Astrocyte (in vitro differentiated cells and primary cell): ENCODE measurements at regions not wholly inside any gene's neighbourhood (a gene's known extent, or its start where the extent isn't known, plus 50 kb on each side); places are given as distances from the start of the nearest gene placed in this dataset.

Experiments
- DNase-seq: peaks from one replicate; pipeline ENCODE4 v3.0.0-alpha.2; 2010; ENCODE audit warnings: low read depth
- FAIRE-seq: peaks from 2 replicates; lab custom pipeline; 2011; peaks lifted over from hg19 to GRCh38; lab: Jason Lieb, UNC
- H2AFZ ChIP-seq: 2 replicates; pipeline ENCODE4 v1.6.0; 2012; ENCODE audit warnings: low read depth, low read length, inconsistent platforms
- H3K27ac ChIP-seq: 2 replicates; pipeline ENCODE4 v1.5.1; 2011; ENCODE audit warnings: low read depth, low read length, inconsistent platforms
- H3K27me3 ChIP-seq: 2 replicates; pipeline ENCODE4 v1.6.0; 2011; ENCODE audit warnings: low read length, inconsistent platforms; ENCODE audit not compliant: insufficient read depth
- H3K36me3 ChIP-seq: 2 replicates; pipeline ENCODE4 v1.5.1; 2011; ENCODE audit warnings: low read length, inconsistent platforms; ENCODE audit not compliant: insufficient read depth
- H3K4me1 ChIP-seq: 2 replicates; pipeline ENCODE4 v1.5.1; 2011; ENCODE audit warnings: low read length, inconsistent platforms; ENCODE audit not compliant: insufficient read depth
- H3K4me2 ChIP-seq: 2 replicates; pipeline ENCODE4 v1.6.0; 2012; ENCODE audit warnings: low read length, inconsistent platforms
- H3K4me3 ChIP-seq: 2 replicates; pipeline ENCODE4 v1.5.1; 2011; ENCODE audit warnings: low read depth, mild to moderate bottlenecking, low read length, inconsistent platforms; ENCODE audit not compliant: insufficient read depth
- H3K79me2 ChIP-seq: 2 replicates; pipeline ENCODE4 v1.6.0; 2012; ENCODE audit warnings: mild to moderate bottlenecking, low read length, inconsistent platforms; ENCODE audit not compliant: insufficient read depth
- H3K9ac ChIP-seq: 2 replicates; pipeline ENCODE4 v1.6.0; 2012; ENCODE audit warnings: mild to moderate bottlenecking, low read length, inconsistent platforms
- H3K9me3 ChIP-seq: 2 replicates; pipeline ENCODE4 v1.5.1; 2012; ENCODE audit warnings: low read depth, mild to moderate bottlenecking, low read length, inconsistent platforms; ENCODE audit not compliant: insufficient read depth
- H4K20me1 ChIP-seq: 2 replicates; pipeline ENCODE4 v1.6.0; 2012; ENCODE audit warnings: low read length, inconsistent platforms; ENCODE audit not compliant: insufficient read depth
- H3K27ac Mint-ChIP-seq: one replicate; pipeline ENCODE4 v1.8.0; 2021; ENCODE audit warnings: mild to moderate bottlenecking, mixed read lengths; ENCODE audit not compliant: unreplicated experiment
- H3K27me3 Mint-ChIP-seq: one replicate; pipeline ENCODE4 v1.8.0; 2021; ENCODE audit warnings: low read depth, mixed read lengths; ENCODE audit not compliant: unreplicated experiment
- H3K36me3 Mint-ChIP-seq: one replicate; pipeline ENCODE4 v1.8.0; 2021; ENCODE audit warnings: low read depth, mixed read lengths; ENCODE audit not compliant: unreplicated experiment
- H3K4me1 Mint-ChIP-seq: one replicate; pipeline ENCODE4 v1.8.0; 2021; ENCODE audit warnings: low read depth, mixed read lengths; ENCODE audit not compliant: unreplicated experiment
- H3K4me3 Mint-ChIP-seq: one replicate; pipeline ENCODE4 v1.8.0; 2021; ENCODE audit warnings: mild to moderate bottlenecking, moderate library complexity, mixed read lengths; ENCODE audit not compliant: unreplicated experiment
- H3K9me3 Mint-ChIP-seq: one replicate; pipeline ENCODE4 v1.8.0; 2021; ENCODE audit warnings: mild to moderate bottlenecking, mixed read lengths; ENCODE audit not compliant: unreplicated experiment
- CTCF ChIP-seq: IDR thresholded peaks from 2 replicates; pipeline ENCODE4 v1.5.1; 2011; ENCODE audit warnings: low read depth, mild to moderate bottlenecking, inconsistent platforms, low read length, moderate library complexity; ENCODE audit not compliant: insufficient read depth
- EZH2 ChIP-seq: IDR thresholded peaks from 2 replicates; pipeline ENCODE4 v1.6.1; 2012; ENCODE audit warnings: mild to moderate bottlenecking, low read length, inconsistent platforms; ENCODE audit not compliant: insufficient read depth

GRCh38 chr5:99004960-99005359 lies 76.2 kb upstream of the CHD1 start:
- H3K4me3 Mint-ChIP-seq, result no peak overlapping the region

GRCh38 chr5:99000876-99001275 lies 72.1 kb upstream of the CHD1 start:
- Mint-ChIP-seq H3K27ac (no peak overlapping the region), H3K36me3 (peaks cover 2% of the 10 kb centered on the region), H3K4me1 (no peaks in the 10 kb centered on the region), H3K9me3 (no peaks in the 10 kb centered on the region), H3K4me3 (no peak overlapping the region), H3K27me3 (no peaks in the 10 kb centered on the region)
- Histone ChIP-seq H2AFZ (no peak overlapping the region), H3K4me2 (no peak overlapping the region), H3K9ac (no peak overlapping the region), H3K4me1 (no peaks in the 10 kb centered on the region), H3K27me3 (no peaks in the 10 kb centered on the region), H3K36me3 (no peaks in the 10 kb centered on the region), H3K79me2 (no peaks in the 10 kb centered on the region), H4K20me1 (no peaks in the 10 kb centered on the region), H3K4me3 (no peak overlapping the region), H3K9me3 (no peaks in the 10 kb centered on the region), H3K27ac (no peak overlapping the region)
- TF ChIP-seq EZH2 (no peak), CTCF (no peak)
- DNase-seq (no peak), FAIRE-seq (no peak)

More at GRCh38 chr5:99004960-99005359, 76.2 kb upstream of the CHD1 start:
- H3K4me1 Mint-ChIP-seq, result no peaks in the 10 kb centered on the region
- H3K9me3 Mint-ChIP-seq, result no peaks in the 10 kb centered on the region
- FAIRE-seq (no peak), DNase-seq (no peak)
- peaks cover 2% of the 10 kb centered on the region for H3K36me3 Mint-ChIP-seq
- Histone ChIP-seq H3K9ac (no peak overlapping the region), H4K20me1 (no peaks in the 10 kb centered on the region), H3K4me1 (no peaks in the 10 kb centered on the region), H2AFZ (no peak overlapping the region), H3K79me2 (no peaks in the 10 kb centered on the region), H3K9me3 (no peaks in the 10 kb centered on the region), H3K27me3 (no peaks in the 10 kb centered on the region), H3K36me3 (no peaks in the 10 kb centered on the region), H3K4me2 (no peak overlapping the region), H3K4me3 (no peak overlapping the region), H3K27ac (no peak overlapping the region)
- no peaks in the 10 kb centered on the region for H3K27me3 Mint-ChIP-seq
- TF ChIP-seq CTCF, result no peak
- H3K27ac Mint-ChIP-seq, result no peak overlapping the region

GRCh38 chr5:99000221-99000620 lies 71.4 kb upstream of the CHD1 start:
- Histone ChIP-seq H3K9ac (no peak overlapping the region), H3K4me1 (no peaks in the 10 kb centered on the region), H3K4me2 (no peak overlapping the region), H4K20me1 (no peaks in the 10 kb centered on the region), H3K36me3 (no peaks in the 10 kb centered on the region), H3K27me3 (no peaks in the 10 kb centered on the region), H3K27ac (no peak overlapping the region), H3K9me3 (no peaks in the 10 kb centered on the region), H3K79me2 (no peaks in the 10 kb centered on the region), H2AFZ (no peak overlapping the region), H3K4me3 (no peak overlapping the region)
- H3K36me3 Mint-ChIP-seq, result peaks cover 2% of the 10 kb centered on the region
- H3K27ac Mint-ChIP-seq, result no peak overlapping the region
- H3K4me1 Mint-ChIP-seq, result no peaks in the 10 kb centered on the region
- no peaks in the 10 kb centered on the region for H3K9me3 Mint-ChIP-seq
- DNase-seq, result no peak
- FAIRE-seq, result no peak
- TF ChIP-seq EZH2 (no peak), CTCF (no peak)
- no peak overlapping the region for H3K4me3 Mint-ChIP-seq
- no peaks in the 10 kb centered on the region for H3K27me3 Mint-ChIP-seq
